Activated B cell treated with CpG ODN at 0.5 μM for 24 hours (primary cell): ENCODE measurements at regions not wholly inside any gene's neighbourhood (a gene's known extent, or its start where the extent isn't known, plus 50 kb on each side); places are given as distances from the start of the nearest gene placed in this dataset.
"Not testable (repeated sequence)": the region's sequence is repeated elsewhere in the genome, so short reads cannot be mapped to it uniquely, and the experiment has no call there.

Experiments
- ATAC-seq: fragments of 200-7000 bp; cut with Tn5 transposase; one replicate; pipeline ENCODE4 v1.10.0; 2021; ENCODE audit warnings: low read depth, mild to moderate bottlenecking, moderate library complexity
- CTCF ChIA-PET: fragments of 350-600 bp; sonication (Branson Sonifier 250); formaldehyde crosslinking; loops from one replicate; lab custom pipeline; 2021; ENCODE audit warnings: antibody characterized with exemption; lab: Charles Lee
- POLR2A ChIA-PET: fragments of 350-600 bp; sonication (Branson Sonifier 250); formaldehyde crosslinking; loops from one replicate; lab custom pipeline; 2021; ENCODE audit warnings: antibody characterized with exemption; lab: Charles Lee
- DNase-seq: peaks from one replicate; pipeline ENCODE4 v3.0.0; 2022
- H3K27ac Mint-ChIP-seq: one replicate; pipeline ENCODE4 v1.8.0; 2020; ENCODE audit warnings: mixed read lengths
- H3K27me3 Mint-ChIP-seq: one replicate; pipeline ENCODE4 v1.8.0; 2021; ENCODE audit warnings: mixed read lengths
- H3K36me3 Mint-ChIP-seq: one replicate; pipeline ENCODE4 v1.8.0; 2021; ENCODE audit warnings: low read depth, mixed read lengths
- H3K4me1 Mint-ChIP-seq: one replicate; pipeline ENCODE4 v1.8.0; 2021; ENCODE audit warnings: mixed read lengths
- H3K4me3 Mint-ChIP-seq: one replicate; pipeline ENCODE4 v1.8.0; 2020; ENCODE audit warnings: mild to moderate bottlenecking, mixed read lengths
- H3K9me3 Mint-ChIP-seq: one replicate; pipeline ENCODE4 v1.8.0; 2020; ENCODE audit warnings: mixed read lengths
- intact Hi-C: fragments of 100-400 bp; cut with micrococcal nuclease; formaldehyde crosslinking; loops from one replicate; pipeline ENCODE4 v1.15.1; 2024
- TF ChIP-seq, protein P1 (sequence below): fragments of 200-600 bp; IDR thresholded peaks from one replicate; pipeline ENCODE4 v1.8.0; 2022; ENCODE audit warnings: antibody characterized with exemption, mild to moderate bottlenecking

DNA sequence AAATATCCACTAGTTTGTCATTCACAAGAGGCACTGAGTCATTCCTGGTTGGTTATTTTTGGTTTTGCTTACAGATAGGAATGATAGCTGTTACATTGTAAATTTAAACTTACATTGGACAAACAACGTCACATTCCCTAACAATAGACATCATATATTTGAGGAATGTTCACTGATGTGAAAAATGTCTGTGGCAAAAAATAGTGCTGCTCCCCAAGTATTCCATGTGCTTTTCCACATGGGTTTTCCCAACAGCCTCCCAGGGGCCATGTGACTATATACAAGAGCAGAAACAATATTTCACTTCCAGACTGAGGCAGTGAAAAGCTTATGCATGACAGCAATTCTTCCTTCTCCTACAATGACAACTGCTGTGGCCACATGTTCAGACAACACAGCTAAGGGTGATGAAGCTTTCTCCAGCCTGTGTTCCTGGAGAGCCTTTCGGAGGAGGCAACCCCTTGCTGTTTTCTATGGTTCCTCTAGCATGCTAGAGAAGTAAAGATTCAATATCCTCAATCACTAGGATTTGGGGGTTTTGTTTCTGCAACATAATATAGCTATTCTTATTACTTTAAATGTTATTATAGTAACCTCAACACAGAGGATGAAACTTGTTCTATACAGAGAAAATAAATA is 202.7 kb downstream of the PTH2R start:
- Mint-ChIP-seq H3K27me3 (no peaks in the 10 kb centered on the region), H3K9me3 (peaks cover 14% of the 10 kb centered on the region), H3K27ac (no peak overlapping the region), H3K4me3 (no peak overlapping the region), H3K4me1 (no peaks in the 10 kb centered on the region), H3K36me3 (no peaks in the 10 kb centered on the region)
- no peak for ATAC-seq
- TF ChIP-seq, protein P1, sequence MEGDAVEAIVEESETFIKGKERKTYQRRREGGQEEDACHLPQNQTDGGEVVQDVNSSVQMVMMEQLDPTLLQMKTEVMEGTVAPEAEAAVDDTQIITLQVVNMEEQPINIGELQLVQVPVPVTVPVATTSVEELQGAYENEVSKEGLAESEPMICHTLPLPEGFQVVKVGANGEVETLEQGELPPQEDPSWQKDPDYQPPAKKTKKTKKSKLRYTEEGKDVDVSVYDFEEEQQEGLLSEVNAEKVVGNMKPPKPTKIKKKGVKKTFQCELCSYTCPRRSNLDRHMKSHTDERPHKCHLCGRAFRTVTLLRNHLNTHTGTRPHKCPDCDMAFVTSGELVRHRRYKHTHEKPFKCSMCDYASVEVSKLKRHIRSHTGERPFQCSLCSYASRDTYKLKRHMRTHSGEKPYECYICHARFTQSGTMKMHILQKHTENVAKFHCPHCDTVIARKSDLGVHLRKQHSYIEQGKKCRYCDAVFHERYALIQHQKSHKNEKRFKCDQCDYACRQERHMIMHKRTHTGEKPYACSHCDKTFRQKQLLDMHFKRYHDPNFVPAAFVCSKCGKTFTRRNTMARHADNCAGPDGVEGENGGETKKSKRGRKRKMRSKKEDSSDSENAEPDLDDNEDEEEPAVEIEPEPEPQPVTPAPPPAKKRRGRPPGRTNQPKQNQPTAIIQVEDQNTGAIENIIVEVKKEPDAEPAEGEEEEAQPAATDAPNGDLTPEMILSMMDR = no peak
- CTCF ChIA-PET = no interaction called here
- intact Hi-C loops = no loop called here
- no peak for DNase-seq
- POLR2A ChIA-PET = no interaction called here

- H3K4me3 Mint-ChIP-seq, H3K27me3 Mint-ChIP-seq, H3K4me1 Mint-ChIP-seq, POLR2A ChIA-PET, CTCF ChIA-PET, DNase-seq, H3K36me3 Mint-ChIP-seq, ATAC-seq, intact Hi-C loops, H3K27ac Mint-ChIP-seq: not testable (repeated sequence)
- peaks cover 14% of the 10 kb centered on the region for H3K9me3 Mint-ChIP-seq
These were observed 209.1 kb downstream of the PTH2R start for GRCh38 chr2:208615675-208616074.

DNA sequence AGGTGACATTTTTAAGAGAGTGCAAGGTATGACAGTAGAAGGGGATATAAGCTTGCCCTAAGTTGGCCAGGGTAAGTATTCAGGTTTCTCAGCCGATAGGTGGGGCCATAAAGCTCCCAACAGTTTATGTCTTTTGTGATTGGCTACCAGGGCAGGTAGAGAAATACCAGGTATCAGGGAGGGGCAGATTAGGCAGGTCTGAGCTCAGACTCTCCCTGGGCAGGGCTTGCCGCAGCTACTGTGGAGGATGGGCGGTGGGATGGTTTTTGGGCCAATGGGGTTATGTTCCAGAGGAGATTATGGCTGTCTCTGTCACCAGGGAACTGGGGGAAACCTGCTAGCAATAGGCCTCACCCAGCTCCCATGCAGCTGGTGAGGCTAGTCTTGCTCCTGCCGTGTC is 211.6 kb downstream of the PTH2R start:
- H3K4me1 Mint-ChIP-seq = no peaks in the 10 kb centered on the region
- intact Hi-C loops = no loop called here
- H3K27ac Mint-ChIP-seq = no peak overlapping the region
- H3K4me3 Mint-ChIP-seq = no peak overlapping the region
- DNase-seq (no peak), ATAC-seq (no peak)
- H3K27me3 Mint-ChIP-seq = no peaks in the 10 kb centered on the region
- TF ChIP-seq, protein P1 = no peak
- ChIA-PET CTCF (no interaction called here), POLR2A (no interaction called here)
- no peaks in the 10 kb centered on the region for H3K9me3 Mint-ChIP-seq
- no peaks in the 10 kb centered on the region for H3K36me3 Mint-ChIP-seq

GRCh38 chr2:208619993-208620392 is 213.4 kb downstream of the PTH2R start:
- TF ChIP-seq, protein P1 = no peak
- CTCF ChIA-PET = no interaction called here

GRCh38 chr2:208620487-208620978 is 213.9 kb downstream of the PTH2R start:
- ATAC-seq (no peak), DNase-seq (no peak)
- Mint-ChIP-seq H3K27ac (no peak overlapping the region), H3K9me3 (no peaks in the 10 kb centered on the region), H3K4me3 (no peak overlapping the region), H3K4me1 (no peaks in the 10 kb centered on the region), H3K36me3 (no peaks in the 10 kb centered on the region), H3K27me3 (no peaks in the 10 kb centered on the region)
- ChIA-PET CTCF (no interaction called here), POLR2A (no interaction called here)
- TF ChIP-seq, protein P1 = no peak
- intact Hi-C loops = no loop called here

More at GRCh38 chr2:208619993-208620392, 213.4 kb downstream of the PTH2R start:
- H3K27ac Mint-ChIP-seq = no peak overlapping the region
- no peak overlapping the region for H3K4me3 Mint-ChIP-seq
- POLR2A ChIA-PET = no interaction called here
- no peaks in the 10 kb centered on the region for H3K27me3 Mint-ChIP-seq
- intact Hi-C loops = no loop called here
- no peaks in the 10 kb centered on the region for H3K4me1 Mint-ChIP-seq
- DNase-seq (no peak), ATAC-seq (no peak)
- no peaks in the 10 kb centered on the region for H3K36me3 Mint-ChIP-seq
- H3K9me3 Mint-ChIP-seq = no peaks in the 10 kb centered on the region
